ENCODE measurements at regions not wholly inside any gene's neighbourhood (a gene's known extent, or its start where the extent isn't known, plus 50 kb on each side); places are given as distances from the start of the nearest gene placed in this dataset.

GRCh38 chr10:6365384-6365783, 162.7 kb downstream of the PFKFB3 start:
- Histone ChIP-seq H3K9me3 (no peaks in the 10 kb centered on the region), H3K27ac (no peak overlapping the region), H3K4me3 (no peak overlapping the region), H3K4me1 (no peaks in the 10 kb centered on the region), H3K36me3 (no peaks in the 10 kb centered on the region), H3K27me3 (no peaks in the 10 kb centered on the region)
- no peak for DNase-seq
- intact Hi-C loops (cut with DNase I) = no loop called here
- TF ChIP-seq, protein P1, sequence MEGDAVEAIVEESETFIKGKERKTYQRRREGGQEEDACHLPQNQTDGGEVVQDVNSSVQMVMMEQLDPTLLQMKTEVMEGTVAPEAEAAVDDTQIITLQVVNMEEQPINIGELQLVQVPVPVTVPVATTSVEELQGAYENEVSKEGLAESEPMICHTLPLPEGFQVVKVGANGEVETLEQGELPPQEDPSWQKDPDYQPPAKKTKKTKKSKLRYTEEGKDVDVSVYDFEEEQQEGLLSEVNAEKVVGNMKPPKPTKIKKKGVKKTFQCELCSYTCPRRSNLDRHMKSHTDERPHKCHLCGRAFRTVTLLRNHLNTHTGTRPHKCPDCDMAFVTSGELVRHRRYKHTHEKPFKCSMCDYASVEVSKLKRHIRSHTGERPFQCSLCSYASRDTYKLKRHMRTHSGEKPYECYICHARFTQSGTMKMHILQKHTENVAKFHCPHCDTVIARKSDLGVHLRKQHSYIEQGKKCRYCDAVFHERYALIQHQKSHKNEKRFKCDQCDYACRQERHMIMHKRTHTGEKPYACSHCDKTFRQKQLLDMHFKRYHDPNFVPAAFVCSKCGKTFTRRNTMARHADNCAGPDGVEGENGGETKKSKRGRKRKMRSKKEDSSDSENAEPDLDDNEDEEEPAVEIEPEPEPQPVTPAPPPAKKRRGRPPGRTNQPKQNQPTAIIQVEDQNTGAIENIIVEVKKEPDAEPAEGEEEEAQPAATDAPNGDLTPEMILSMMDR (IDR thresholded peaks at IDR 0.05) = no peak
- ATAC-seq = no peak
